ENCODE measurements at regions not wholly inside any gene's neighbourhood (a gene's known extent, or its start where the extent isn't known, plus 50 kb on each side); places are given as distances from the start of the nearest gene placed in this dataset.

DNA sequence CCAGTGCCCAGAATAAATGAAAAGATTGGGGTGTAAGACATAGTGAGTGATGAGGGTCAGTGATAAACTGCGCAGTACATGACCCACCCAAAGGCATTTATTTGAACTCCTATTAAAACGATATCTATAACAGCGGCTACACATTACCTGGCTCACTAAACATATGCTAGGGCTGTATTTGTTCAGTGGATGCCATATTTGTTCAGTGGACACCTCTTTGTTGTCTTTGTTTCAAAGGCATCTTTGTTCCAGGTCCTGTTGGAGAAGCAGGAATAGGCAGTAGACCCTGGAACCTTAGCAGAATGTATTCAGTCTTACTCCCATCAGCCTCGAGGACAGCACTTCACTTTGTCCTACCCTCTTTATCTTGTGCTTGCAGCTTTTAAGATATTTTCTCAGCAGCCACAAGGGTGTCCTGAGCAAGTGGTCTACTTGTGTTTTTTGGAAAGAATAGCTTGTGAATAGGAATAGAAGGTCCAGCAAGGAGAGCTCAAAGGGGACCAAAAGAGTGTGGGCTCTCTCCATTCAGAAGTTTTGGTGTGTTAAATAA, 650.8 kb upstream of the FANCL start:
- DNase-seq (ENCODE audit: extremely low read depth, low read depth): no peak
- TF ChIP-seq, protein P1, sequence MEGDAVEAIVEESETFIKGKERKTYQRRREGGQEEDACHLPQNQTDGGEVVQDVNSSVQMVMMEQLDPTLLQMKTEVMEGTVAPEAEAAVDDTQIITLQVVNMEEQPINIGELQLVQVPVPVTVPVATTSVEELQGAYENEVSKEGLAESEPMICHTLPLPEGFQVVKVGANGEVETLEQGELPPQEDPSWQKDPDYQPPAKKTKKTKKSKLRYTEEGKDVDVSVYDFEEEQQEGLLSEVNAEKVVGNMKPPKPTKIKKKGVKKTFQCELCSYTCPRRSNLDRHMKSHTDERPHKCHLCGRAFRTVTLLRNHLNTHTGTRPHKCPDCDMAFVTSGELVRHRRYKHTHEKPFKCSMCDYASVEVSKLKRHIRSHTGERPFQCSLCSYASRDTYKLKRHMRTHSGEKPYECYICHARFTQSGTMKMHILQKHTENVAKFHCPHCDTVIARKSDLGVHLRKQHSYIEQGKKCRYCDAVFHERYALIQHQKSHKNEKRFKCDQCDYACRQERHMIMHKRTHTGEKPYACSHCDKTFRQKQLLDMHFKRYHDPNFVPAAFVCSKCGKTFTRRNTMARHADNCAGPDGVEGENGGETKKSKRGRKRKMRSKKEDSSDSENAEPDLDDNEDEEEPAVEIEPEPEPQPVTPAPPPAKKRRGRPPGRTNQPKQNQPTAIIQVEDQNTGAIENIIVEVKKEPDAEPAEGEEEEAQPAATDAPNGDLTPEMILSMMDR (IDR thresholded peaks at IDR 0.05; ENCODE audit: low read depth, low read length): no peak

DNA sequence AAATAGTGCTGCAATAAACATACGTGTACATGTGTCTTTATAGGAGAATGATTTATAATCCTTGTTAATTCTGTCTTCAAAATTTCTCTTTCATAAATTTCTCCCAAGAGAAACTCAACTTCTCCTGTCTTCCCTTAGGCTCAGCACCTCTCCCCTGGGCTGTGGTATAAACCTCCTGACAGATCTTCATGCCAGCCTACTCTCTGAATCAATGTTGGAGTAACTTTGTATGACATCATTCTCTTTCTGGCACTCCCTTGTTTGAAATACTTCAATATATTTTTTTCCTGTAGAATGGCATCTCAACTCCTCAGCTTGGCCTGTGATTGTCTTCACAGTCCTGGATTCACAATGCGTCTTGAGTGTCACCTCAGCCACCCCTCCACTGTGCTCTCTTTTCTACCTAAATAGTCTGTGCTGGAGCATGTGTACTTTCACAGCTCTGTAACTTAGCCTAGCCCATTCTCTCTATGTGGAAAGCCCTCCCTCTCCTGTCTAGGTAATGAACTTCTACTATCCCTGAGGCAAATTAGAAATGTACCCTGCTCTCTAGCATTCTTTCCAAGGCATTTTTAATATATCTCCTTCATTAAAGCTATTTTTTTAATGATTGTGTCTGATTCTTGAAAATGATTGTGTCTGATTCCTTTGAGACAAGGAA, 649.9 kb upstream of the FANCL start:
- DNase-seq (ENCODE audit: extremely low read depth, low read depth): no peak
- TF ChIP-seq, protein P1 (IDR thresholded peaks at IDR 0.05; ENCODE audit: low read depth, low read length): no peak

DNA sequence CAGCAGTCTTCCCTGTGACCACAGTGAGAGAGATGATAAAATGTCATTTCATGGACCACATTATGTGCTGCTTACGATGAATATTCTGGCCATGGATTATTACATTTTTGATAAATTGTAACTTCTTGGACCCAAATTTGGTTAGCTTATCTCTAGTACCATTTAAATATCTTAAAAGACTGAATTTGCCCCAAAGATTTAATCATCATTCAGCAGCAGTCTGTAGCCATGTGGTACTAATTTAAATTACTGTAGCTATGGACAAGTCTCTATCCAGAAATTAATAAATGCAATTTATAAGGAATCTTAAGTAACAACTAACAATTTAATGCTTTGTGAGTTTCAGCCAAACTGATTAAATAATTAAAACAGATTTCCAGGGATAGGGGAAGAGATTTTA, 644.9 kb upstream of the FANCL start:
- no peak for DNase-seq (ENCODE audit: extremely low read depth, low read depth)
- TF ChIP-seq, protein P1 (IDR thresholded peaks at IDR 0.05; ENCODE audit: low read depth, low read length): no peak

DNA sequence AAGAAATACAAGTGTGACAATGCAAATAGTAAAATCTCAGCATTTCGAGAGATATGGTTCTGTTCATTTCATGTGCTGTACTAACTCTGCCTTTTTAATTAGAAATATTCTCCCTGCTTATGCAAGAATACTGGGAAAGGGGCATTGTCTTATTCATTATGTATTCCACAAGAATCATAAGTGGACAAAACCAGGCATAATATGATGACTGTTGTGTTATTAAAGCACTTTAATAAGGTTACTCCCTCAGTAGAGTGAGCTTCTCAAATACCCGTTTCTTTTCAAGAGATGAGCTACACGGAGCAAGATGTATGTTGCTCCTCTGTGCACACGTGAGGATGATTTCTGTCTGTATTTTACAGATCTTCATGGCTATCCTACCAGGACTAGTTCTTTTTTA, 638.7 kb upstream of the FANCL start:
- TF ChIP-seq, protein P1 (IDR thresholded peaks at IDR 0.05; ENCODE audit: low read depth, low read length): no peak

DNA sequence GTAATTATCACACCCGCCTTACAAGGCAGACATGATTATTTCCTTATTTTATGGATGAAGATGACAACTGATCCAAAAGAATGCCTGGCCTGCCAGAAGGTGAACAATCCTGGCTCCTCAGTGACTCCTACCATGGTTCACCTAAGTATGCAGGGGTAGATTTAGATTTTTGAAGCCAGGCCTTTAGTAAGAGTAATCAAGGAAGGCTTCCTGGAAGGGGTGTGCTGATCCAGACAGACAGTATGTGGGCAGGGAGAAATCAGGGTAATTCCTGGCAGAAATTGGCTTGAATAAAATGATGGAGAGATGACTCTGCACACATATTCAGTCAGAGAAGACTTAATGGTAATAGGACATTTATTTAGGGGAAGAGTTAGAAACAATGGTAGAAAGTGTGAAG, 637.7 kb upstream of the FANCL start:
- TF ChIP-seq, protein P1 (IDR thresholded peaks at IDR 0.05; ENCODE audit: low read depth, low read length): no peak
- DNase-seq (ENCODE audit: extremely low read depth, low read depth): no peak

More for the DNA sequence above, 638.7 kb upstream of the FANCL start:
- no peak for DNase-seq (ENCODE audit: extremely low read depth, low read depth)

DNA sequence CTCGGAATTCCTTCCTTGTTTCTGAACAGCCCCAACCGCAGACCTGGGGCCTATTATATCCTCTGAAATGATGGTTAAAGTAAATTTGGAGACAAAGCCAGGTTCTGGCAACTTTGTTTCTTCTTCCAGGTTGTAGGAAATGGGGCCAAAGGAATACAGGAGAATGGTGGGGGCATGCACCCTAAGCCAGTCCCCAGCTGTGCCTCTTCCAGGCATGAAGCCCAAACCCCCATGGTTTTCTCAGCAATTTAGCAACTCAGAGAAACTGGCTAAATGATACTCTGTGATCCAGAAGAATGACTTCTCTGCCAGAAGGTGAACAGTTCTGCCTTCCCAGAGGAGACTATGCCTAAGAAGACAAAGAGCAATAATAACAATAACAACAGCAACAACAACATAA, 635.0 kb upstream of the FANCL start:
- DNase-seq (ENCODE audit: extremely low read depth, low read depth): no peak
- TF ChIP-seq, protein P1 (IDR thresholded peaks at IDR 0.05; ENCODE audit: low read depth, low read length): no peak

DNA sequence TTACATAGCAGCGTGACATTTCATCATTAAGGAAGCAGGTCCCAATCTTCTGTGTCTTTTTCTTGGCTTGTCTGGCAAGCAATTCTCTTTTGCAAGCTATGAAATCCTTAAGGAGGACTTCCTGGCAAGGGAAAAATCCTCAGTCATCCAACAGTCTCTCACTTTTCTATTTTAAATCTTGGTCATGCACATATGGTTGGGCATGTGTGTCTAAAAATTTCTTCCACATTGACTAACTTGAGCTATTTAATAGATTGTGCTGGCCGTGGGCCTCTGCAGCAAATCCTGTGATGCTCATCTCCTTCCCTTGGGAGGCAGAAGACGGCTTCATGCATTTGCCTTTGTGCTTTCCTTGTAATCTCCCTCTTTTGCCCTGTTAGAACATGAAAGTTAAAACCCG, 634.3 kb upstream of the FANCL start:
- TF ChIP-seq, protein P1 (IDR thresholded peaks at IDR 0.05; ENCODE audit: low read depth, low read length): no peak

More for the DNA sequence above, 634.3 kb upstream of the FANCL start:
- DNase-seq (ENCODE audit: extremely low read depth, low read depth): no peak
